Ishikawa (cell line): ENCODE measurements at regions not wholly inside any gene's neighbourhood (a gene's known extent, or its start where the extent isn't known, plus 50 kb on each side); places are given as distances from the start of the nearest gene placed in this dataset.

Experiments used
- CEBPB ChIP-seq: IDR thresholded peaks from 2 replicates; pipeline ENCODE4 v1.6.1; 2012
- CREB1 ChIP-seq: IDR thresholded peaks from 2 replicates; pipeline ENCODE4 v1.6.1; 2012; ENCODE audit warnings: low read depth
- EGR1 ChIP-seq: IDR thresholded peaks from 2 replicates; pipeline ENCODE4 v1.6.1; 2012
- EP300 ChIP-seq: IDR thresholded peaks from 2 replicates; pipeline ENCODE4 v1.6.1; 2012; ENCODE audit warnings: borderline replicate concordance
- FOXM1 ChIP-seq: IDR thresholded peaks from 2 replicates; pipeline ENCODE4 v1.6.1; 2012; ENCODE audit warnings: low read depth, borderline replicate concordance
- NFIC ChIP-seq: IDR thresholded peaks from 2 replicates; pipeline ENCODE4 v1.6.1; 2012
- RAD21 ChIP-seq: IDR thresholded peaks from 2 replicates; pipeline ENCODE4 v1.6.1; 2012; ENCODE audit warnings: low read depth
- REST ChIP-seq: IDR thresholded peaks from 2 replicates; pipeline ENCODE4 v1.6.1; 2012; ENCODE audit warnings: low read depth, mild to moderate bottlenecking
- TAF1 ChIP-seq: IDR thresholded peaks from 2 replicates; pipeline ENCODE4 v1.6.1; 2012; ENCODE audit warnings: low read depth, mild to moderate bottlenecking
- TCF12 ChIP-seq: IDR thresholded peaks from 2 replicates; pipeline ENCODE4 v1.6.1; 2012; ENCODE audit warnings: low read depth
- TEAD4 ChIP-seq: IDR thresholded peaks from 2 replicates; pipeline ENCODE4 v1.6.1; 2012
- USF1 ChIP-seq: IDR thresholded peaks from 2 replicates; pipeline ENCODE4 v1.6.1; 2012
- YY1 ChIP-seq: IDR thresholded peaks from 2 replicates; pipeline ENCODE4 v1.6.1; 2012; ENCODE audit warnings: low read depth
- ZBTB7A ChIP-seq: IDR thresholded peaks from 2 replicates; pipeline ENCODE4 v1.6.1; 2012; ENCODE audit warnings: low read depth
- TF ChIP-seq, protein P1 (sequence below): IDR thresholded peaks from 2 replicates; pipeline ENCODE4 v1.6.1; 2012

- TF ChIP-seq EP300, result no peak
These were observed 636.6 kb downstream of the FAT4 start for GRCh38 chr4:125951261-125951887.

- no peak for TF ChIP-seq TCF12
- TF ChIP-seq USF1, result no peak
- no peak for TF ChIP-seq REST
These were observed 637.9 kb downstream of the FAT4 start for GRCh38 chr4:125952631-125953030.

GRCh38 chr4:125956276-125956675, 641.5 kb downstream of the FAT4 start:
- TF ChIP-seq YY1, result no peak
- no peak for TF ChIP-seq RAD21
- TF ChIP-seq TCF12, result no peak
- no peak for TF ChIP-seq CREB1
- TF ChIP-seq FOXM1, result no peak
- TF ChIP-seq, protein P1, sequence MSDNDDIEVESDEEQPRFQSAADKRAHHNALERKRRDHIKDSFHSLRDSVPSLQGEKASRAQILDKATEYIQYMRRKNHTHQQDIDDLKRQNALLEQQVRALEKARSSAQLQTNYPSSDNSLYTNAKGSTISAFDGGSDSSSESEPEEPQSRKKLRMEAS, result no peak
- TF ChIP-seq REST, result no peak
- no peak for TF ChIP-seq TEAD4
- no peak for TF ChIP-seq CEBPB
- no peak for TF ChIP-seq NFIC
- no peak for TF ChIP-seq EP300

DNA sequence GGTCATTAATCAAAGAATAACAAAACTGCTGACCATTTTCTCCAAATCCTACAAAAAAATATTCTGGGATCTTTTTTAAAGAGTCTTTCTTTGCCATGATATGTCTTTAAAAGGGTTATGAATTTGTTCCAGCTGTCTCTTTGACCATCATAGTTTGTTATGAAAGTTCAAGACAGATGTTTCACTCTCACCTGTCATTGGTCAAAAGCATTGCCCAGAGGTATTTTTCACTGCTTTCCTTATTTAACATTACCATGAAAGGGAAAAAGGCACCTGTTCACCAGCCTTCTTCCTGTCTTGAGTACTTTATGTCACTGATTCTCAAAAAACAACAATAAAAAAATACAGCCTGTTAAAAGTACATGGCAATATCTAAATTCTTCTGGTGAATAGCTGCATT, 643.8 kb downstream of the FAT4 start:
- no peak for TF ChIP-seq ZBTB7A

DNA sequence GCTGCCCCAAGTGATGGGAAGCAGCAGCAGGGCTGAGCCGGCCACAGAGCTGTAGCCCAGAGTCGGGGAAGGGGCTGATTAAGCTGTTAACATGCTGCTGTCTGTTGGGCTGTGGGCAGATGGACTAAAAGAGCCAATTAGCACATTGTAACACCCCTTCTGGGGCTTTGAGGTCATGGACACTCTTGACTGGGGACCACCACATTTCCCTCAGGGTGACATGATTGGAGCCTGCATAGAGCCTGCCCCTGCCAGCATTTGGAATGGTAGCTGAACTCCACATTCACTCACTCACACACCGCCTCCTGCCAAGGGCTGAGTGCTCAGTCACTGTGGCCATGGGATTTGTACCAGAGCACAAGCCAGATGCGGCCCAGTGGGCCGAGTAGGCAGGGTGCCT, 646.9 kb downstream of the FAT4 start:
- TF ChIP-seq EGR1, result no peak
- no peak for TF ChIP-seq NFIC
- no peak for TF ChIP-seq TCF12
- no peak for TF ChIP-seq TAF1
- TF ChIP-seq REST, result no peak
- TF ChIP-seq TEAD4, result no peak
- TF ChIP-seq EP300, result no peak
- TF ChIP-seq CREB1, result no peak
- no peak for TF ChIP-seq YY1
- TF ChIP-seq RAD21, result no peak
- no peak for TF ChIP-seq FOXM1
- TF ChIP-seq, protein P1, result no peak
- TF ChIP-seq CEBPB, result no peak
- TF ChIP-seq USF1, result no peak
- TF ChIP-seq ZBTB7A, result no peak
